CMK (cell line): ENCODE measurements at regions not wholly inside any gene's neighbourhood (a gene's known extent, or its start where the extent isn't known, plus 50 kb on each side); places are given as distances from the start of the nearest gene placed in this dataset.
A peak's percentile ranks its signal among the peaks of the same experiment; 100 is the strongest.

Experiments
- DNase-seq: peaks from one replicate; pipeline ENCODE4 v3.0.0-alpha.2; 2010; ENCODE audit warnings: low read depth

- no peak for DNase-seq
Measured at GRCh38 chr2:217521820-217522219, 481.0 kb downstream of the TNS1 start.

GRCh38 chr2:217520356-217521010, 482.3 kb downstream of the TNS1 start:
- no peak for DNase-seq

DNA sequence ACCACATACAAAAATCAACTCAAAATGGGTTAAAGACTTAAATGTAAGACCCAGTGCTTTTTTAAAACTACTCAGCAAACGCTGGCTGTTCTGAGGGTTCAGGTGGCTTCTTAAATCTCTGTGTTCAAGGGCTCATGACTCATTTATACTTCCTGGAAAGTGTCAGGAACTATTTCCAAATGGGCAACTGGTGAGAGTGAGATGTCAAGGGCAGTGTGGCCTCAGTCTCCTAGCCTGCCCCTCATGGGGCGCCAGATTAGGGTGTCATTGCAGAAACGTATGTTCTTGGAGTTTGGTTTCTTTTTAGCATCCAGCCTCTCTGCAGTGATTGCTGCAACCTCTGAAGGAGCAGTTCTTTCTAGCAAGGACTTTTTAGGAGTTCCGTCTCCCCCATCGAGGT, 485.4 kb downstream of the TNS1 start:
- DNase-seq = no peak

DNA sequence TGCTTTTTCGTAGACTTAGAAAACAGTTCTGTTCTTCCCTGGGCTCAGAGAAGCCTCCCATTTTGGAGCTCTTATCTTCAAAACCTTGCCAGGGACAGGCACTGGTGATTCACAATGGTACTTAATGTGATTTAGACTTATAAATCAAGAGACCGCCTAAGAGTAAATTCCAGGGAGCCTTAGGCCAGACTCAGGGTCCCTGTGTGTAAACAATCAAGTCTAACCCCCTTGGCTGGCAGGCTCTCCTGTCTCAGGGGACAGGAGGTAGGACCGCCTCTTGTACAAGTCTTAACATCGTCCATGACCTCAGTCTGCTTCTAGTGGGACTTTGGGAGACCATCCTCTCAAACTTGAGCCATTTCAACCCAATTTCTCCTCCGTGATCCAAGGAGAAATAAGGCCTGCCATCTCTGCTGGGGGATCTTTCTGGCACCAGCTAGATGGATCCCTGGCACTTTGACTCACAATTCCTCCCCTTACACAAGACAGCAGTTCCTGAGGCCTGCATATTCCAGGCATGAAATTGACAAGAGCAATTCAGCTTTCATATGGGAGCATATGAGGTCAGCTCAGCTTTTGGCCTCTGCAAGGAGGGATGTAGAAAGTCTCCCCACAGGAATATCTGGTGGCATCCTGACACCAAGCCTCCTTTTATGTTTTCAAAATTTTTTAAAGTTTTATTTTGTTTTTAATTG, 487.0 kb downstream of the TNS1 start:
- DNase-seq = no peak

GRCh38 chr2:217513258-217513657, 489.5 kb downstream of the TNS1 start:
- DNase-seq = no peak

DNA sequence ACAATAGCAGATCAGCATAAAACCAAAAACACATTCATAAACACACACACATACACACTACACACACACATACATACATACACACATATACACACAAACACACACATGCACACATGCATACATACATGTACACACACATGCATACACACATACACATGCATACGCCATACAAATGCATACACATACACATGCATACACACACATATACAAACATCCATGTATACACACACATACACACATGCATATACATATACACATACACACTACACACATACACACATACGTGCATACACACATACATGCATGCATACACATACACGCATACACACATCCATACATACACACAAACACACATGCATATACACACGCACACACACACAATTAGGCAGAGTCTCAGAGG, 490.1 kb downstream of the TNS1 start:
- DNase-seq = no peak

DNA sequence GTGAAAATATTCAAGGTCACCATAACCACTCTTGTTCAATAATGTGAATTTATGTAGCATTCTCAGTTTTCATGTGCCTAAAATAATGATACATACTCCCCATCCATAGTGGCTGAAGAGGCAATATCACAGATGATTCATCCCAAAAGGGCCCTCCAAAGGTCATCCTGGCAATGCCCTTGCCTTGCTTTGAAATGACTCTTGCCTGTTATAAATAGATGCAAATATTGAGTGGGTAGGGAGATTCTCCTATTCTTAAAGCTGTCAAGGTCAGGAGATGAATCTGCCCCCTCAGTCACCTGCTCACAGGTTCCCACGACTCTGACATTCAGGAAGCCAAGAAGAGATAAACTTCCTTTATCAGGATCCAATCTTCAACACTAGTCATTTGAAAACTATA, 490.5 kb downstream of the TNS1 start:
- no peak for DNase-seq

GRCh38 chr2:217511850-217512249, 490.9 kb downstream of the TNS1 start:
- DNase-seq = no peak

- peak; percentile 61 for DNase-seq
Measured at GRCh38 chr2:217510771-217511291, 492.0 kb downstream of the TNS1 start.

- no peak for DNase-seq
Measured at GRCh38 chr2:217505303-217505702, 497.5 kb downstream of the TNS1 start.

DNA sequence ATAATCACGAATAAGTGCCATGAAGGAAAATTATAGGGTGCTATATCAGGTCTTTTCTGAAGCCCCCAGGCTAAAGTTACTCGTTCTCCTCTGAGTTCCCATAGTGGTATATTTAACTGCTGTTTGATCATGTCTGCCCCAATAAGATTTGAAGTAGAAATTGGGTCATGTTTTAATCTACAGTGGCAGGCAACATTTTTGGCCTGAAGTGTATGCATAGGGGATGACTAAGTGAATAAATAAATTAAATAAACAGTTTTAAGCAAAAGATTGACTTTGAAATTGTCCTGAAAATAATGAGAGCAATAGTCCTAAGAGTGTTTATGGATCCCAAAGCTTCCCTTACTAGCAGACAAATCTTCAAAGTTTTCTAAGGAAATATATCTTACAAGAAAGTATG, 500.9 kb downstream of the TNS1 start:
- no peak for DNase-seq

- DNase-seq = no peak
Measured at GRCh38 chr2:217497843-217498377, 504.9 kb downstream of the TNS1 start.

DNA sequence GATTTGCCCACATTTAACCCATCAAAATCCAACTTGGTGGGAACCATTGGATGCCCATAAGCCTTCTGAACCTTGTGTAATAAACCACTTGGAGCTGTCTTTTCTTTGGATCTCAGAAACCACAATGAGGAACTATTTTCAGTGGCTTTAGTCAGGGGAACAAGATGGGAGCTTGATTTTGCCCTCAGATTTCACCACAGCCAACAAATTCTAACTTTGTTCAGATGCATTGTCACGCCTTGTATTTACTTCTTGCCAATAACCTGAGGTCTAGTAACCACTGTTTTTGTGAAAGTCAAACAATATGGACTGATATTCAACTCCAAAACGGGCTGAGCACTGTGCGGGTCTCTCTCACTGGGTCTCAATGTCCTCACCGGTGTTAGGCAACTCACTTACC, 508.2 kb downstream of the TNS1 start:
- no peak for DNase-seq

- no peak for DNase-seq
Measured at GRCh38 chr2:217491271-217491670, 511.5 kb downstream of the TNS1 start.

- no peak for DNase-seq
Measured at GRCh38 chr2:217489145-217489960, 513.4 kb downstream of the TNS1 start.

- no peak for DNase-seq
Measured at GRCh38 chr2:217484046-217484445, 518.7 kb downstream of the TNS1 start.

GRCh38 chr2:217482056-217482710, 520.6 kb downstream of the TNS1 start:
- no peak for DNase-seq

DNA sequence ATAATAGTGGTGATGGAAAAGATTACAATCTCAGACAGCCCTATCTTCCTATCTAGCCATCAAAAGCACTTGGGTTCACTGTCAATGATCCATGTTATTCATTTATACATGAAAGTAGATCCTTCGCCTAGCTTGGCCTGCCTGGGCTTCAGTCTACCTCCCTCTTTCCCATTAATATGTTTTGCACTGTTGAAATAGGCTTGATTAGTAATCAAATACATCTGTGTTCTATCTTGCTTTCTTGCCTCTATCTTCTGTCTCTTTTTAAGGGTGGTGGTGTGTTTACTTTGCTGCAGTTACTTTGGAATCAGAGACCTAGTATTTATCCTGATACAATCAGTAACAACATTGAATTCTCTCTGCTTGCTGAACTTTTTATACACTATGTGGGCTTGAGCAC, 521.2 kb downstream of the TNS1 start:
- DNase-seq = no peak

DNA sequence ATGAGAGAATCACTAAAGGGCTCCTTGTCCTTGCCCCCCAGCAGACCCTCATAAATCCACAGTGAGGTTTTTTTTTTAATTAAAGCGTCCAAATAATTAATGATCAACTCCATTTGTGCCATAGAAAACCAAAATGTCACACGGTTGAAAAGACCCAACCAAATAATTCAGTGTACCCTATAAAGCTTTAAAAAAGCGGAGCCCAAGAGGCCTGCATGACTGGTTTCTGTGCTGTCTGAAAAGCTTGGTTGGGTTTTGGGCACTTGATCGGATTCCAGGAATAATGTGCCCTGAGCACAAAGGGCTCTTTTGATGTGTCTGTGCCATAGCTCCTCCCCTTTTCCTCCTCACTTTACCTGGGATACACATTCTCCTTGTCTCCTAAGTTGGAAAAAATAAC, 523.2 kb downstream of the TNS1 start:
- no peak for DNase-seq

DNA sequence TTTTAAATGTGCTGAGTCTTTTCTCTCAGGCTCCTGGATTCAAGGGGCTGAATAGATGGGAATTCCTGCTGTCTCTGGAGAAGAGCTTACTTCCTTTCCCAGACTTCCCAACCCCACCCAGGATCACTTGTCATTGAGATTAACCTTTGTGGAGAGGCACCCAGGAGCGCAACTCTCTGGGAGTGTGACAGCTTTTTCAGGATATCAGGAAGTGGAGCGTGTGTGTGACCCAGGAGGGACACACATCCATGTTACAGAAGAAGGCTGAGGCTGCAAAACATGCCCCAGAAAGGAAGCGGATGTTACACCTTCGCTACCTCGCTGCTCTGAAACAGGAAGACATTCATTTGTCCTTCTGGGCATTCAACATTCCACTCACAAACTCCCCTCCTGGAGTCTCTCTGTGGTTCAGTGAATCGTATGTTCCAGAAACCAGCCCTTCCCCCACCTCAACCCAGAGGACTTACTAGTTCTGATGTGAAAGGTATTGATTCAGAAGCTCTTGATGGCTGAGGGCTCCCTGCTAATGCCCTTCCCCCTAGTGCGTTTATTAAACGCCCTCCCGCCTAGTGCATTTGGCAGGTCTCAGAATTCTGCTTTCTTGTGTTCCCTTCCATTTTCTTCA, 523.9 kb downstream of the TNS1 start:
- no peak for DNase-seq

GRCh38 chr2:217477583-217477982, 525.2 kb downstream of the TNS1 start:
- no peak for DNase-seq

DNA sequence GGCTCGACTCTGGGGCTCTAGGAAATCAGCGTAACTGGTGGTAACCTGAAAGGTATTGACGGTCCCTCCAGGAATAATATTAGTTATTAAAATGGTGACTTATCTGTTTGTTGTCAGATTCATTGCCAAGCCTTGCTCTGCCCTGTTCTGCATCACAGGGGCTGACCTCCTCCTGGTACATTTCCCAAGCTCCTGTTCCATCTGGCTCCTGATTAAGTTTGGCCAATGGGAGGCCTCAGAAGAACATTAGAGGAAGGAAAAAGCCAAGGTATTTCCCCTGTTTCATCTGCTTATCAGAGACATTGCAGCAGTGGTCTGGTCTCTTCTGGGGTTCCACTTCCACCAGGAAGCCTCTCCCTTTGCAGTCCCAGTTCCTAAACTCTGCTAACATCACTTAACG, 527.0 kb downstream of the TNS1 start:
- no peak for DNase-seq
